ENCODE measurements at regions not wholly inside any gene's neighbourhood (a gene's known extent, or its start where the extent isn't known, plus 50 kb on each side); places are given as distances from the start of the nearest gene placed in this dataset.

- Histone ChIP-seq H3K36me3 (no peaks in the 10 kb centered on the region), H3K4me3 (no peak overlapping the region), H3K27me3 (no peaks in the 10 kb centered on the region), H3K4me1 (no peaks in the 10 kb centered on the region), H3K27ac (no peak overlapping the region), H3K9me3 (no peaks in the 10 kb centered on the region)
- no peak for DNase-seq (ENCODE audit: extremely low spot score in 2 of 2)
- TF ChIP-seq CTCF (IDR thresholded peaks at IDR 0.05) (no peak), POLR2AphosphoS5 (IDR thresholded peaks at IDR 0.05; ENCODE audit: insufficient read depth in 1 of 2, low read depth in 1 of 2) (no peak), POLR2A (IDR thresholded peaks at IDR 0.05) (no peak)
- intact Hi-C loops (cut with DNase I), result no loop called here
These were observed 433.8 kb upstream of the CDH9 start for GRCh38 chr5:27472000-27472763.

GRCh38 chr5:27466959-27467358 is 428.6 kb upstream of the CDH9 start:
- no peak overlapping the region for H3K27ac ChIP-seq
- intact Hi-C loops (cut with DNase I), result no loop called here
- no peaks in the 10 kb centered on the region for H3K4me1 ChIP-seq
- H3K9me3 ChIP-seq, result no peaks in the 10 kb centered on the region
- no peak for TF ChIP-seq CTCF (IDR thresholded peaks at IDR 0.05)
- TF ChIP-seq POLR2A (IDR thresholded peaks at IDR 0.05), result no peak
- TF ChIP-seq POLR2AphosphoS5 (IDR thresholded peaks at IDR 0.05; ENCODE audit: insufficient read depth in 1 of 2, low read depth in 1 of 2), result no peak
- no peaks in the 10 kb centered on the region for H3K27me3 ChIP-seq
- H3K4me3 ChIP-seq, result no peak overlapping the region
- no peak for DNase-seq (ENCODE audit: extremely low spot score in 2 of 2)
- H3K36me3 ChIP-seq, result no peaks in the 10 kb centered on the region

- no peak overlapping the region for H3K4me3 ChIP-seq
These were observed 426.8 kb upstream of the CDH9 start for GRCh38 chr5:27465140-27465539.

GRCh38 chr5:27463446-27464149 is 425.2 kb upstream of the CDH9 start:
- Histone ChIP-seq H3K36me3 (no peaks in the 10 kb centered on the region), H3K27ac (no peak overlapping the region)
- TF ChIP-seq POLR2AphosphoS5 (IDR thresholded peaks at IDR 0.05; ENCODE audit: insufficient read depth in 1 of 2, low read depth in 1 of 2) (no peak), POLR2A (IDR thresholded peaks at IDR 0.05) (no peak), CTCF (IDR thresholded peaks at IDR 0.05) (no peak)

More at GRCh38 chr5:27465140-27465539, 426.8 kb upstream of the CDH9 start:
- no peaks in the 10 kb centered on the region for H3K9me3 ChIP-seq
- H3K4me1 ChIP-seq, result no peaks in the 10 kb centered on the region
- no peak for TF ChIP-seq POLR2AphosphoS5 (IDR thresholded peaks at IDR 0.05; ENCODE audit: insufficient read depth in 1 of 2, low read depth in 1 of 2)
- no peak for TF ChIP-seq POLR2A (IDR thresholded peaks at IDR 0.05)
- TF ChIP-seq CTCF (IDR thresholded peaks at IDR 0.05), result no peak
- no peak for DNase-seq (ENCODE audit: extremely low spot score in 2 of 2)
- no peaks in the 10 kb centered on the region for H3K27me3 ChIP-seq
- intact Hi-C loops (cut with DNase I), result no loop called here
- H3K36me3 ChIP-seq, result no peaks in the 10 kb centered on the region
- H3K27ac ChIP-seq, result no peak overlapping the region

GRCh38 chr5:27462936-27463335 is 424.6 kb upstream of the CDH9 start:
- Histone ChIP-seq H3K36me3 (no peaks in the 10 kb centered on the region), H3K27ac (no peak overlapping the region), H3K9me3 (no peaks in the 10 kb centered on the region), H3K4me3 (no peak overlapping the region), H3K27me3 (no peaks in the 10 kb centered on the region), H3K4me1 (no peaks in the 10 kb centered on the region)
- no peak for TF ChIP-seq POLR2AphosphoS5 (IDR thresholded peaks at IDR 0.05; ENCODE audit: insufficient read depth in 1 of 2, low read depth in 1 of 2)
- no peak for TF ChIP-seq CTCF (IDR thresholded peaks at IDR 0.05)
- TF ChIP-seq POLR2A (IDR thresholded peaks at IDR 0.05), result no peak
- DNase-seq (ENCODE audit: extremely low spot score in 2 of 2), result no peak
- intact Hi-C loops (cut with DNase I), result no loop called here

More at GRCh38 chr5:27463446-27464149, 425.2 kb upstream of the CDH9 start:
- intact Hi-C loops (cut with DNase I), result no loop called here
- Histone ChIP-seq H3K4me3 (no peak overlapping the region), H3K9me3 (no peaks in the 10 kb centered on the region), H3K27me3 (no peaks in the 10 kb centered on the region), H3K4me1 (no peaks in the 10 kb centered on the region)
- DNase-seq (ENCODE audit: extremely low spot score in 2 of 2), result no peak
